Endothelial cell of umbilical vein (primary cell): ENCODE measurements at regions not wholly inside any gene's neighbourhood (a gene's known extent, or its start where the extent isn't known, plus 50 kb on each side); places are given as distances from the start of the nearest gene placed in this dataset.

Experiments
- BruUV-seq: library from RNA; stranded (reverse); fragments of 400-500 nt; replicated peaks from 2 replicates; lab custom pipeline; 2021; lab: Mats Ljungman, UMichigan
- CTCF ChIA-PET: fragments of 300-600, 350-600 bp; sonication (Branson Sonifier 250); formaldehyde crosslinking; loops from one replicate; lab custom pipeline; 2021; ENCODE audit warnings: antibody characterized with exemption, inconsistent platforms; lab: Charles Lee
- POLR2A ChIA-PET: fragments of 300-600, 350-600 bp; sonication (Branson Sonifier 250); formaldehyde crosslinking; loops from one replicate; lab custom pipeline; 2021; ENCODE audit warnings: antibody characterized with exemption, inconsistent platforms; lab: Charles Lee
- DNase-seq: peaks from one replicate; pipeline ENCODE4 v3.0.0-alpha.2; 2011; ENCODE audit warnings: low read depth, low spot score
- FAIRE-seq: peaks from 2 replicates; lab custom pipeline; 2011; peaks lifted over from hg19 to GRCh38; lab: Jason Lieb, UNC
- H2AFZ ChIP-seq: 2 replicates; pipeline ENCODE4 v1.6.0; 2012; ENCODE audit warnings: low read depth, low read length, control low read depth, inconsistent platforms
- H3K27ac ChIP-seq: 2 replicates; pipeline ENCODE4 v1.5.1; 2011; ENCODE audit warnings: low read depth, mild to moderate bottlenecking, control low read depth, low read length, moderate library complexity; ENCODE audit not compliant: insufficient read depth
- H3K27me3 ChIP-seq, 2 experiments: 2 replicates each; pipeline versions ENCODE4 v1.6.0 to v1.6.1; 2011; ENCODE audit warnings: low read length in 2 of 2, mixed read lengths in 1 of 2; ENCODE audit not compliant: control insufficient read depth in 2 of 2, insufficient read depth in 2 of 2
- H3K36me3 ChIP-seq, 2 experiments: 2 replicates in 1 of 2; 3 replicates in 1 of 2; pipeline ENCODE4 v1.5.1; 2011; ENCODE audit warnings: low read length in 2 of 2, mild to moderate bottlenecking in 1 of 2, moderate library complexity in 1 of 2; ENCODE audit not compliant: control insufficient read depth in 2 of 2, insufficient read depth in 2 of 2; ENCODE audit errors: extremely low read depth in 1 of 2
- H3K4me1 ChIP-seq: 3 replicates; pipeline ENCODE4 v1.5.1; 2011; ENCODE audit warnings: mild to moderate bottlenecking, low read length; ENCODE audit not compliant: control insufficient read depth, insufficient read depth; ENCODE audit errors: extremely low read depth
- H3K4me2 ChIP-seq: 2 replicates; pipeline ENCODE4 v1.6.1; 2011; ENCODE audit warnings: low read length, control low read depth, mixed read lengths; ENCODE audit not compliant: insufficient read depth
- H3K4me3 ChIP-seq, 3 experiments: fragments of 200-600 bp in 1 of 3; sonication (generic), shearing (Covaris generic) in 1 of 3; replicated peaks in 1 of 3; 2 replicates each; pipeline ENCODE4 v1.5.1; 2011 to 2016; ENCODE audit warnings: control low read depth in 3 of 3, low read length in 3 of 3, mild to moderate bottlenecking in 2 of 3, inconsistent platforms in 1 of 3, low read depth in 1 of 3, moderate library complexity in 1 of 3; ENCODE audit not compliant: insufficient read depth in 1 of 3
- H3K79me2 ChIP-seq: 2 replicates; pipeline ENCODE4 v1.6.0; 2012; ENCODE audit warnings: low read length, inconsistent platforms; ENCODE audit not compliant: control insufficient read depth, insufficient read depth
- H3K9ac ChIP-seq: replicated peaks from 2 replicates; pipeline ENCODE3; 2011; ENCODE audit warnings: low read length, control low read depth; ENCODE audit not compliant: insufficient read depth; ENCODE audit errors: extremely low read depth
- H3K9me1 ChIP-seq: replicated peaks from 3 replicates; pipeline ENCODE4 v1.6.0; 2011; ENCODE audit warnings: mild to moderate bottlenecking, low read length; ENCODE audit not compliant: control insufficient read depth, insufficient read depth; ENCODE audit errors: extremely low read depth
- H3K9me3 ChIP-seq: replicated peaks from 2 replicates; pipeline ENCODE4 v1.5.1; 2012; ENCODE audit warnings: low read length, inconsistent platforms; ENCODE audit not compliant: control insufficient read depth, insufficient read depth
- H4K20me1 ChIP-seq: replicated peaks from 2 replicates; pipeline ENCODE3; 2011; ENCODE audit warnings: mild to moderate bottlenecking, low read length; ENCODE audit not compliant: control insufficient read depth, insufficient read depth; ENCODE audit errors: extremely low read depth
- CTCF ChIP-seq, 2 donors: IDR thresholded peaks; 1 replicate in 1 of 2; 2 replicates in 1 of 2; pipeline ENCODE4 v1.5.1; 2011; ENCODE audit warnings: low read length in 2 of 2, mild to moderate bottlenecking in 2 of 2, moderate library complexity in 2 of 2, control low read depth in 1 of 2, inconsistent platforms in 1 of 2, low read depth in 1 of 2; ENCODE audit not compliant: insufficient read depth in 1 of 2; ENCODE audit errors: extremely low read depth in 1 of 2
- EZH2 ChIP-seq: IDR thresholded peaks from 2 replicates; pipeline ENCODE4 v1.6.1; 2012; ENCODE audit warnings: borderline replicate concordance, low read depth, mild to moderate bottlenecking, moderate library complexity, low read length, inconsistent platforms; ENCODE audit not compliant: severe bottlenecking
- FOS ChIP-seq: IDR thresholded peaks from 2 replicates; pipeline ENCODE4 v1.6.1; 2011; ENCODE audit warnings: mild to moderate bottlenecking, low read length, moderate library complexity, borderline replicate concordance; ENCODE audit not compliant: insufficient read depth
- GATA2 ChIP-seq: IDR thresholded peaks from 2 replicates; pipeline ENCODE4 v1.7.0; 2011; ENCODE audit warnings: low read depth, mild to moderate bottlenecking, moderate library complexity, mixed read lengths, low read length; ENCODE audit not compliant: insufficient read length, insufficient read depth
- JUN ChIP-seq: IDR thresholded peaks from 2 replicates; pipeline ENCODE4 v1.6.1; 2011; ENCODE audit warnings: borderline replicate concordance, low read depth; ENCODE audit not compliant: insufficient read length, insufficient read depth
- MAX ChIP-seq: IDR thresholded peaks from 2 replicates; pipeline ENCODE4 v1.6.1; 2011; ENCODE audit not compliant: insufficient read depth, insufficient read length
- MYC ChIP-seq: IDR thresholded peaks from one replicate; pipeline ENCODE4 v1.6.1; 2011; ENCODE audit warnings: mild to moderate bottlenecking, low read depth, low read length
- POLR2A ChIP-seq: IDR thresholded peaks from 2 replicates; pipeline ENCODE4 v1.6.1; 2012; ENCODE audit warnings: low read depth, mild to moderate bottlenecking, control low read depth, low read length
- POLR2AphosphoS5 ChIP-seq: IDR thresholded peaks from 2 replicates; pipeline ENCODE4 v1.6.1; 2012; ENCODE audit warnings: low read depth, mild to moderate bottlenecking, control low read depth, low read length, moderate library complexity; ENCODE audit not compliant: insufficient read depth
- dilution Hi-C: fragments of 300-500 bp; cut with MboI; formaldehyde crosslinking; loops from one replicate; pipeline ENCODE4 v1.15.0; 2019; ENCODE audit warnings: low sequenced_read_pairs; ENCODE audit not compliant: extremely low pct_ligation_motif_present
- intact Hi-C: fragments of 100-400 bp; cut with micrococcal nuclease; formaldehyde crosslinking; loops from one replicate; pipeline ENCODE4 v1.10.0; 2022

- CTCF ChIA-PET, result no interaction called here
- dilution Hi-C loops, result no loop called here
- no peak overlapping the region for H2AFZ ChIP-seq
Observed at GRCh38 chr2:137826373-137827372, 137.6 kb upstream of the HNMT start.

GRCh38 chr2:137828624-137829023 is 135.6 kb upstream of the HNMT start:
- H3K79me2 ChIP-seq, result no peaks in the 10 kb centered on the region
- CTCF ChIA-PET, result no interaction called here
- no peaks in the 10 kb centered on the region for H3K27me3 ChIP-seq
- no peak for DNase-seq
- POLR2A ChIA-PET, result no interaction called here
- TF ChIP-seq POLR2AphosphoS5 (no peak), MYC (no peak), EZH2 (no peak), CTCF (IDR thresholded peaks at IDR 0.05; ENCODE audit: extremely low read depth in 1 of 2, insufficient read depth in 1 of 2, low read depth in 1 of 2, low read length in 2 of 2) (no peak), FOS (no peak), POLR2A (no peak), JUN (no peak), GATA2 (no peak), MAX (no peak)
- H3K9me3 ChIP-seq, result no peaks in the 10 kb centered on the region
- H2AFZ ChIP-seq, result no peak overlapping the region
- intact Hi-C loops (no loop called here), dilution Hi-C loops (no loop called here)
- no peaks in the 10 kb centered on the region for H3K4me1 ChIP-seq
- no peaks in the 10 kb centered on the region for H3K36me3 ChIP-seq
- no peak overlapping the region for H3K4me3 ChIP-seq
- H3K4me2 ChIP-seq, result no peak overlapping the region
- FAIRE-seq, result no peak
- BruUV-seq, result no TSS peak
- no peak overlapping the region for H3K27ac ChIP-seq
- H4K20me1 ChIP-seq, result no peaks in the 10 kb centered on the region
- no peak overlapping the region for H3K9ac ChIP-seq
- no peaks in the 10 kb centered on the region for H3K9me1 ChIP-seq

More at GRCh38 chr2:137826373-137827372, 137.6 kb upstream of the HNMT start:
- H3K9me1 ChIP-seq, result no peaks in the 10 kb centered on the region
- FAIRE-seq, result no peak
- intact Hi-C loops, result no loop called here
- H3K4me1 ChIP-seq, result no peaks in the 10 kb centered on the region
- TF ChIP-seq MYC (no peak), JUN (no peak), GATA2 (no peak), POLR2AphosphoS5 (no peak), MAX (no peak)
- no peaks in the 10 kb centered on the region for H3K27me3 ChIP-seq
- H3K36me3 ChIP-seq, result no peaks in the 10 kb centered on the region
- H4K20me1 ChIP-seq, result no peaks in the 10 kb centered on the region
- no peaks in the 10 kb centered on the region for H3K79me2 ChIP-seq
- H3K9me3 ChIP-seq, result no peaks in the 10 kb centered on the region
- H3K9ac ChIP-seq, result no peak overlapping the region
- no peak overlapping the region for H3K27ac ChIP-seq
- H3K4me2 ChIP-seq, result no peak overlapping the region
- DNase-seq, result no peak
- no peak overlapping the region for H3K4me3 ChIP-seq
- POLR2A ChIA-PET, result no interaction called here
- no TSS peak for BruUV-seq
